Amniotic stem cell (primary cell): ENCODE measurements at regions not wholly inside any gene's neighbourhood (a gene's known extent, or its start where the extent isn't known, plus 50 kb on each side); places are given as distances from the start of the nearest gene placed in this dataset.
"Not testable (repeated sequence)": the region's sequence is repeated elsewhere in the genome, so short reads cannot be mapped to it uniquely, and the experiment has no call there.

Experiments used
- DNase-seq: peaks from one replicate; lab custom pipeline; 2025; lab: John Stamatoyannopoulos, UW

- no peak for DNase-seq
These were observed 485.9 kb downstream of the OMA1 start for GRCh38 chr1:58060559-58061170.

- no peak for DNase-seq
These were observed 486.7 kb downstream of the OMA1 start for GRCh38 chr1:58059789-58060188.

GRCh38 chr1:58058323-58058722 is 488.2 kb downstream of the OMA1 start:
- DNase-seq: no peak

GRCh38 chr1:58057826-58058225 is 488.7 kb downstream of the OMA1 start:
- no peak for DNase-seq

- DNase-seq: not testable (repeated sequence)
These were observed 495.3 kb downstream of the OMA1 start for GRCh38 chr1:58051187-58051586.

- no peak for DNase-seq
These were observed 499.2 kb downstream of the OMA1 start for GRCh38 chr1:58047265-58047858.

- no peak for DNase-seq
These were observed 501.3 kb downstream of the OMA1 start for GRCh38 chr1:58045094-58045705.

GRCh38 chr1:58041621-58042020 is 504.9 kb downstream of the OMA1 start:
- DNase-seq: no peak

- no peak for DNase-seq
These were observed 508.0 kb downstream of the OMA1 start for GRCh38 chr1:58038574-58038973.

GRCh38 chr1:58035523-58035922 is 511.0 kb downstream of the OMA1 start:
- no peak for DNase-seq

GRCh38 chr1:58033311-58033710 is 513.2 kb downstream of the OMA1 start:
- no peak for DNase-seq

- DNase-seq: no peak
These were observed 513.9 kb downstream of the OMA1 start for GRCh38 chr1:58032611-58033073.

GRCh38 chr1:58031416-58031815 is 515.1 kb downstream of the OMA1 start:
- no peak for DNase-seq

GRCh38 chr1:58030456-58030855 is 516.1 kb downstream of the OMA1 start:
- DNase-seq: no peak

GRCh38 chr1:58017641-58018040 is 528.9 kb downstream of the OMA1 start:
- DNase-seq: no peak

GRCh38 chr1:58013237-58013636 is 533.3 kb downstream of the OMA1 start:
- DNase-seq: no peak

- DNase-seq: no peak
These were observed 534.5 kb downstream of the OMA1 start for GRCh38 chr1:58011978-58012377.

- DNase-seq: no peak
These were observed 540.0 kb downstream of the OMA1 start for GRCh38 chr1:58006421-58007046.

- no peak for DNase-seq
These were observed 541.3 kb downstream of the OMA1 start for GRCh38 chr1:58005212-58005611.

GRCh38 chr1:58003988-58004387 is 542.5 kb downstream of the OMA1 start:
- no peak for DNase-seq

GRCh38 chr1:58003059-58003458 is 543.5 kb downstream of the OMA1 start:
- DNase-seq: no peak

GRCh38 chr1:58000821-58001220 is 545.7 kb downstream of the OMA1 start:
- no peak for DNase-seq

GRCh38 chr1:58000116-58000515 is 546.4 kb downstream of the OMA1 start:
- DNase-seq: no peak
